GM19023 (cell line): ENCODE measurements at regions not wholly inside any gene's neighbourhood (a gene's known extent, or its start where the extent isn't known, plus 50 kb on each side); places are given as distances from the start of the nearest gene placed in this dataset.

Experiments
- ATAC-seq: cut with Tn5 transposase; IDR thresholded peaks from one replicate; pipeline ENCODE4 v1.9.1; 2021; ENCODE audit warnings: mild to moderate bottlenecking, moderate library complexity; ENCODE audit not compliant: unreplicated experiment

DNA sequence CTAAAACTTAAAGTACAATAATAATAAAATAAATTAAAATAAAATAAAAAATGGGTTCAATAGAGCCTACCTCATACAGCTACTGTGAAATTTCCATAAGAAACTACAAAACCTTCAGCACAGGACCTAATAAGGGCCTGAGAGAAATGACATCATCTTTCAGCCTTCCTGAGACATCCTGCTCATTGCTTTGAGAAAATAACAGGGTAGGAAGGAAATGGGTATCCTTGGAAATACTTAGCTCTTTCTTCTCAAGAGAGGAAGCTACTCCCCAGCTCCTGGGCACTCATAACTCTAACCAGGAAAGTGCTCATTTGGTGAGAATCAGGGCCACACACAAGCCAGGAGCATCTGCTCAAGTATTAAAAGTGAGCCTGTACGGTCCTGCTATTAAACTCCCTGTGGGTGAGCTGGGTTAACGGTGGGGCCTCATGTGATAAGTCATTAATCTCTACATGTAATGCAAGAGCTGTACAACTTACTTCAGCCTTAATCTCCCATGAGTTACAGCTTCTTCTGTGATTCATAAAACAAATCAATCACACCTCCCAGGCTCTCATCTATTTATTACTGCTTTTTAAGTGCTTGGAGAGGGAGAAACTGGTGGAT is 141.4 kb downstream of the MAFB start:
- no peak for ATAC-seq

DNA sequence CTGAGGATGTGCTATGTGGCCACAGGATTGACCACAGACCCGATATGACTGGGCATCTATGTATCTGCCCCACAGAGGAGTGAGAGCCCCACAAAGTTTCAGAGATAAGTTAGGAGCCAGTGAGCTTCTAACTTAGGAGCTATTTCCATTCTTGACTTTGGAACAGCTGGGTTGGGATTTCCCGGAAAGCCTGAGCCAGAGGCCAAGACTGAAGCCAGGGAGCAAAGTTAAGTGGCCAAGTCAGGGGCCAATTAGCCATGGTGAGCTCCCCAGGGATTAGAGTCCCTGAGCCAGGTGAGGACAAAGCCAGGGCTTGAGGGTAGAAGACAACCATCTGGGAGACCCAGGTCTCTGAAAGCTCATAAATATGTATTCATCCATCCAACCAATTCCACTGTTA is 143.6 kb downstream of the MAFB start:
- ATAC-seq = no peak

DNA sequence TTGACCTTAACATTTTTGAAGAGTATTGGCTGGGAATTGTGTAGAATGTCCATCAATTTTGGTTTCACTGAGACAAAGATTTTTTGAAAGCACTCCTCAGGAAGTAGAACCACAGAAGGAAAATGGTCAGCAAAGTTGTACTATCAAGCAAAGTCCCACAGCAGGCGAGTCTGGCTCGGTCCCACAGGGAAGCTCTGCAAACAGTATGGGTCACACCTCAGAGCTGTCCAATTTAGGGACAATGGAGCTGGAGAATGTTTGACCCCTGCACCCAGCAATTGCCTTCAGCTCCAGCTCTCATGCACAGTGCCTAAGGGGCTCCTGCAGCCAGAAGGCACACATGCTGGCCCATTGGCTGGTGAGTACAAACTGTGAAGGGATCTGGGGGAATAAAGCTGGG is 147.0 kb downstream of the MAFB start:
- ATAC-seq = no peak

DNA sequence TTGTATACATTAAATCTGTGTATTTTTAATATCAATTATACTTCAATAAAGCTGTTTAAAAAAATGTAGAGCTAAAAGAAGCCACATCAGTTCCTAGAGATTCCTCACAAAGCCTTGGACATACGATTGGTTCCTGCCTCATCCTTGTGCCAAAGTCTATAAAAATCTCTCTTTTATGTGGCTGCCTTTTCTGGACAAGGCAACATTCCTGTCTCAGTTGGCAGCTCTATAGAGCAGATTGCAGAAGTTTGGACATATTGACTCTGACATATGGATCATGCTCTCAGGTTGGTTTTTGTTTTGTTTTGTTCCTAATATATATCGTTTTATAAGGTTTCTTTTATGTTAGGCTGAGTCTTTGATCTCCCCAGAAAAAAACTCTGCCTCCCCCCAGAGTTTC is 148.9 kb downstream of the MAFB start:
- ATAC-seq = no peak

DNA sequence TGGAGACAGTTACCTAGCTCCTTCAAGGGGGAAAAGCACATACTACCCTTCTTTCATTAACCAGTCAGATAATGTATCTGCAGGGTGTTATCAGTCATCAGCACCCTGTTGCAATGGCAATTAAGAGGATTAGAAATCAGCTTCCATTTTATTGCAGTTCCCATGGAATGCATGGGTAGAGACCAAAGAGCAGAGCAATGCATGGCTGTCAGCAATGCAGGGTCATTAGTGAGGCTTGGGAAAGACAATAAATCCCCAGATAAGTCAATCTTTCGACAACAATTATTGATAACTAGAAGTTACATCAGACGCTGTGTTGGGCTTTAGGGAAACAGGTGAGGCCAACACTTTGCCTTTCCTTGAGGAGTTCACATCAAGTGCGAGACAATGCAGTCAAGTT is 150.9 kb downstream of the MAFB start:
- ATAC-seq = no peak

DNA sequence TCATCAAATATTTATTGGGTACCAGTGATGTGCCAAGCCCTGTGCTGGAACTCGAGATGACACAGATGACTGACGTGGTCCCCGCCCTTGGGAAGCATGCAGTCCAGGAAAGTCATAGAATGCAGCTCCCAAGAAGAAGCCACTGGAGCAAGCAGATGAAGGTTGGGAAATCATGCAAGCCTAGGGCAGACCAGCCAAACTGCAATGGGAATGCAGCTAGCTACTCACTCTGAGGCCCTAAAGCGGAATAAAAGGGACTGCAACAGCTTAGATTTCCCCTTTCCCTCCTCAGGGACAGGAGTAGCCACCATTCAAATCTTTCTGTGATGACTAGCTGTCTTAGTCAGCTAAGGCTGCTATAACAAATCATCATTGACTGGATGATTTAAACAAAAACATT is 152.2 kb downstream of the MAFB start:
- ATAC-seq = no peak

DNA sequence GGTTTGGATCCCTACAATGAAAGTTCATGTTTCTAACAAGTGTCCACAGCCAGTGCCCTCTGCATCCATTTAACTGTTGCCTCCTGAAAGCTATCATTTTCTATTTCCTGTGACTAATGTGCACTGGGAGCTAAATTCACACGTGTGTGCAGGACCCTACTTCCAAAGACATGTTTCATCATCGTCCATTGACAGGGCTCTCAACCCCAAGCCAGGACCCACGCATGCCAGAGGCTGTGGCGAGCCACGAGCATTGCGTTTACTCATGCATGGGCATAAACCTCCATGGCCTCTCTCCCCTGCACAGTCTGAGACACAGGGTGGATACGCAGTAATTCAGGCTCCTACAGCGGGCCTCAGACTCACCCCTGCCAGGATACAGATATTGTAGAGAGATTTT is 153.2 kb downstream of the MAFB start:
- ATAC-seq = no peak

DNA sequence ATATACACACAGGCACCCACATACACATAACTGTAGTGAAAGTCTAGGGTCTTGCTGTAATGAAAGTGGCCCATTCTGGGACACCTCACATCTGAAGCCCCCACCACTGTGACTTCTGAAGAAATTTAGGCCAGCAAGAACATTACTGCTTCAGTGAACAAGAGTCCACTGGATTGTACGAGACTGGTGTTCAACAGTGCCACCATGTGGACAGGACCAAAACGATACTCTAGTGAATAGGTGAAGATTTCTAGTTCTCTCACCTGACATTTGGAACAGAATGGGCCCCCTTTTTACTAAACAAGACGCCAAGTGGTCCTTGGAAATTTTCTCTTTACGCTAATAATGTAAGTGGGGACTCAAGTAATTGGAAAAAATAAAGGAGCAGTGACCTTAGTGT is 156.9 kb downstream of the MAFB start:
- ATAC-seq = no peak

DNA sequence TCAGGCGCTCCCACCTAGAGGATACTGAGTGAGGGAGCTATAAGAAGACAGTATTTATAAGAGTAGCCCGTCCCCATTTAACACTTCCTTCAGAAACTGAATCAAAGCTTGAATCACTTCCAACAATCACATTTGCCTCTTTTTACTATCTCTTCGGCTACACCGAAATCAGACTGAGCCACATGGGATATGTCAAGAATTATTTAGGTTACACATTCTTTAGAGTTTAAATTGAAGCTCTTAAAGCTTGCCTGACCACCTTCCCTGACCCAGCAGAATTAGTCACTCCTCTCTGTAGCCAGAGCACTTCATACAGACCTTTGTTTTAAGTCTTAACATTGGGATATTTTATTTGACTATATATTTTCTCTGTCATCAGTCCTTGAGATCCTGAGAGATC is 163.7 kb downstream of the MAFB start:
- no peak for ATAC-seq

DNA sequence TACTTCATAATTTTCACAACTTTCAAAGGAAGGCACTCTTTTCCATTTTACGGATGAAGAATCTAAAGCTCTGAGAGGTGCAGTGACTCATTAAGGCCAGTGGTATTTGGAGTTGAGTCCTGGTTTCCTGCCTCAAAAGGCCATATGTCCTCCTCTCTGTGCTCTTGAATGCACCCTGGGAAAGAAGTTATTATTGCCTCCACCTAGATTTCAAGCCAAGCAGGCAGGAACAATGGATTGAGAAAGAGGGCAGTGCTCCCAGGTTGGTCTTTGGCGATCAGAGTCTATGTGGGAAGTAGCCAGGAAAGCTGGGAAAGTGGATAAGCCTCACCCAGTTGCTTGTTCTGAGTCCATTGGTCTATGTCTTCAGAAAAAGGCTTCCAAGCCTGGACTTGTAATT is 165.0 kb downstream of the MAFB start:
- ATAC-seq = no peak

DNA sequence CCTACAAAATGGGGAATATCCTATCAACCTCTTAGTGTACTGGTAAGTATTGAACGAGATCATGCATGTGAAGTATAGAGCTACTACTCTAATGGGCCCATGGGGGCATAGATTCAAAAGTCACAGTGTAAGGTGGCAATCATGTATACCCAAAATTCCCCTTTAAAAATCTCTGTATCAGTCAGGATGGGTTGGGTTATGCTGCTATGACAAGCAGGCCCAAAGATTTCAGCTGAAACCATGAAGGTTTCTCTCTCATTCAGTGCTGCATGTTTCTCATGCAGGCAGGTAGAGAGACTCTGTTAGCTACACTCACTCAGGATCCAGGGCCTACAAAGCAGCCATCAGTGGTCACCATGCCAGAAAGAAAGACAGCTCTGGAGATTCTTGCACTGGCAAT is 166.6 kb downstream of the MAFB start:
- ATAC-seq = no peak

DNA sequence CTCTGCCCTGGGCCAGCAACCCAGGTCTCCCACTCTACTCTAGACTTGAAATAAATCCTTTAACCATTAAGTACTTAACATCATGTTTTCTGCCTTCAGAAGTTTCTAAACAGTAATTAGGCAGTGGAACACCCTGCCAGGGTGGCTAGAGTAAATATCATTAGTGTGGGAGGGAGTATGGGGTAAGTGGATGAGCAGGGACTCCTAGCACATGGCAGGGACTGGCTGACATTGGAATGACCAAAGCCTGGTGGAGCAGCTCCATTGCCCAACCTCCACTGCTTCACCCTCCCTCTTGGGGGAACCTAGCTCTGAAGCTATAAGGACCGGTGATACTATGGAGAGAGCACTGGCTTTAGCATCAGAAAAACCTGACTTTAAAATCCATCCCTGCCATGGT is 167.1 kb downstream of the MAFB start:
- ATAC-seq = no peak

DNA sequence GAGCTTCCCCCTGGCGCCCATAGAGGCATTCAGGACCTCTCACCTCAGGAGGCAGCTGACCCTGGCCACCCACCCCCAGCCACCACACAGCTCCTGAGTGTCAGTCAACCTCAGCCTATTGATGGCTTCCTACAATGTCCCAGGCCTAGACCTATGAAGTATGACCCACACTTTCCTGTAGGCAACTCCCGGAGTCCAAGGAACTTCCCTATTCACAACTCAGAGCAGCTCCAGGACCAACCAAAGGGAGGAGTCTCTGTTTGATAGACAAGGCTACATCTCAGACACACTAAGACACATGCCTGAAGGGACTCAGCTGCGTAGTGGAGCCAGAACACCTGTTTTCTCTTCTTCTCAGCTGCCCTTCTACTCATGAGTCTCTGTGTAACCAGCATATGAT is 169.1 kb downstream of the MAFB start:
- ATAC-seq = no peak

DNA sequence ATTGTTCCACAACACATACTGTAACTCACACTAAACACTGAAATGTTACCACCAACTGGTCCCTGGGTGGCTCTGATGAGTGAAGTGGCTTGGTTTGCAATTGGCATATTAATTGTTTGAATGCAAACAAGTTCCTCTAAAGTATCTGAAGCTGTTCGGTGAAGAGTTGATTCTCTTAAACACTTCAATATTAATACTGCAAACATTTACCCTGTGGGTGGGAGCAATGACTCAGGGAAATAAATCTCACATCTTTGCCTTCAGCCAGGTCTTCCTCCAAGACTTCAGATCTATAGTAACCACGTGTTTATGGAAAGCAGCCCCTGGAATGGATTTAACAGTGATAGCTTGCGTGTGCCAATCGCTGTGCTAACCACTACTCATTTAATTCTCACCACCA is 176.0 kb downstream of the MAFB start:
- no peak for ATAC-seq

DNA sequence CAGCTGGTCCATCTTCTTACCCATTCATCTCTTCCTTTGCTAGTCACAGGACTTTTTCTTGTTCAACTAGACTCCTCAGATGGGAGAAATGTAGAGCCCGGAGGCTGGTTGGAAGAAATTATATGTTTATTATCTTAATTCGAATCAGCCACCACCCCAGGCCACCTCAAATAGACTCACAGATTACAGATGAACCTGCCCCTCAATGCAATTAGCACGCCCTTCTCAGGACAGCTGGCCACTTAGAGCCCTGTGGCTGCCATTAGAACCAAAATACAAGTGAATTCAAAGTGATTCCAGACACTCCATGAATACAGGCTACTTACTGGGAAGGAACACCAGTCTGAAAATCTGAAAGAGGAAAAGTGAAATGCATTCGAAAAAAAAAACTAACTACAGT is 176.4 kb downstream of the MAFB start:
- ATAC-seq = no peak

DNA sequence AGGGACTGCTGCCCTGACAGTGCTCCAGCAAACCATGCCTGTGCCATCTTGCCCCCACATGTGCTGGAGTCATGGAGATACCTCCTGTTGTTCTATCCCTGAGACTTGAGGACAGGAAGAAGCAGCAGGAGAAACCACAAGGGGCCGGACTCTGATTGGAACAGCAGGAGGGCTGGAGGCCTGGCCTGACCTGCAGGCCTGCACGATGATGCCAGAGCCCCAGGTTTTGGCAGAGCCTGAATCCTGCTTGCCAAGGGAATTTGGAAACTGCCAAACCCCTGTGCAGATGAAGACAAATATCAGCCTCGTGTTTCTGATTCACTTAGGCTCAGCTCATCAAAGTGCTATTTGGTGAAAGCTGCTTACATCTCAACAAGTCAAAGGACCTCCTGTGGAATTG is 177.6 kb downstream of the MAFB start:
- no peak for ATAC-seq

DNA sequence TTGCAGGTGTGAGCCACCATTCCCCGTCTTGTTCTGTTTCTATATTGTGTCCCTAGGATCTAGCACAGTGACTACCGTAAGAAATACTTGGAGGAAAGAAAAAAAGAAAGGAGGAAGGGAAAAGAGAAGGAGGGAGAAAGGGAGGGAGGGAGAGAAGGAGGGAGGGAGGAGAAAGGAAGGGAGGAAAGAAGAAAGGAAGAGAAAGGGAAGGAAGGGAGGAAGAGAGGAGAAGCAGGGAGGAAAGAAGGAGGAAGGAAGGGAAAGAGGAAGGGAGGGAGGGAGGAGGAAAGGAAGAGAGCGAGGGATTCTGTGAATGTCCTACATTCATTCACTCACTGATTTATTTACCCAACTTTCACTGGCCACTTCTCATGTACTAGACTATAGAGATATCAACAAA is 178.4 kb downstream of the MAFB start:
- no peak for ATAC-seq

DNA sequence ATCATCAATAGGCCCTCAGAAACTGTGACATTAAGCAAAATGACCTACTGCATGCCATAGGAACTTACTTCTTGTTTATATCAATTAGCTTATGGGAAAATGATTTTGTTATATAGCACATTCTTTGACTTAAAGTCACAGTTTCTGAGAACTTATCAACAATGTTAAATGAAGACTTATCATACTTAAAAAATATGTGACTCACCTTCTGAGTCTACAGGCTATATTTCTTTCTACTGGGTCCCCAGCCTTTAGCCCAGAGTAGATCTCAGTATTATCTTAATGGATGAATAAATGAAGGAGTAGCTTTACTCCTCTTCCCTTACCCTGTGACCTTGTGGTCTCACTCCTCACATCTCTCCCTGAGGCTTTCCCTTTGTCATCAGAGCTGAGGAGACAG is 180.2 kb downstream of the MAFB start:
- ATAC-seq = no peak

DNA sequence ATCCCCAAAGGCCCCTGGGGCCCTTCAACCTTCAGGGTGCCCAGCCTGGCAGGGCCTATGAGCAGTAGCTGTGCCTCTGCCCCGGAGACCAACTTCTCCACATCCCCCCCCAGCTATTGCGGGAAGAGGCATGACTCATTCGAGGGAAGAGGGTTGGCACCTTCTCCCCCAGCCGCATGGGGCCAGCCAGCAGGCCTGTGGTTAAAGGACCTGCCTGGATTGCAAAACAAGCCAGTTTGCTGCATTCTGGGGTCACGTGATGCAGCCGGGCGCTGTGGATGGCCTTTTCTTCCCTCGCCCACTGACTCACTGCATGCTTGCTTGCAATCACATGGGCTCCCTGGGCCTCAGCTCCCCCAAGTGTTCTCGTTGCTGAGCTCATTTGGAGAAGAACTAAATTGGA is 182.5 kb downstream of the MAFB start:
- ATAC-seq = no peak

DNA sequence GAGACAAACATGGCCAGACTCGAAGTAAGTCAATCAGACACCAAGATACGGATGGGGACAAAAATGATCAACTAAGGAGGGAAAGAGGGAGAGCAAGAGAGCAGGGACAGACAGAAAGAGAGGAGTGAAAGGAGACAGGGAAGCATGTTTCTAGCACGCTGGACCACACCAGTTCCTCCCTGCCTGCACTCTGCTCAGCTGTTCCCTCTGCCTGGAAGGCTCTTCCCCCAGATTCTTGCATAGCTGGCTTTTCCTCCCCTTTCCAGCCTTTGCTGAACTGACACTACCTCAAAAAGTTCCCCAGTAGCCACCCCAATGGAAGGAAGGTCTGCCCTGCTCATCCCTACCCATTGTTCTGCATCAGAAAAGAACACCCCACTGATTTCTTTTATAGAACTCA is 185.9 kb downstream of the MAFB start:
- no peak for ATAC-seq

DNA sequence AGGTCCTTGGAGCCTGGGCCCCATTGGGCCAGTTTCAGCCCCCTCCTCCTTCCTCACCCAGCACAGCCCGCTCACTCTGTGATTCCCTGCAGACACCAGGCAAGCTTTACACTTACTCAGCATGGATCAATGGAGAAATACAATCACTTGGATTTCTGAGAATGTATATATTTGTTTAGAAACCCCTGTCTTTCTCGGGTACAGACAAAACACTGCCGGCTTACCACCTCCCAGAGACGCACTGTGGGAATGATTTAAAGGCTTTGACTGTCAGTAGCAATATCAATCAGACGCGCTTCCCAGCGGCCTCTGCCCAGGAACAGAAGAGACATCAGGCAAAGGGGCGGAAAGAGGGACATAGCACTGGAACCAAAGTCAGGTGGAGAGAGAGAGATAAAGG is 186.5 kb downstream of the MAFB start:
- no peak for ATAC-seq

DNA sequence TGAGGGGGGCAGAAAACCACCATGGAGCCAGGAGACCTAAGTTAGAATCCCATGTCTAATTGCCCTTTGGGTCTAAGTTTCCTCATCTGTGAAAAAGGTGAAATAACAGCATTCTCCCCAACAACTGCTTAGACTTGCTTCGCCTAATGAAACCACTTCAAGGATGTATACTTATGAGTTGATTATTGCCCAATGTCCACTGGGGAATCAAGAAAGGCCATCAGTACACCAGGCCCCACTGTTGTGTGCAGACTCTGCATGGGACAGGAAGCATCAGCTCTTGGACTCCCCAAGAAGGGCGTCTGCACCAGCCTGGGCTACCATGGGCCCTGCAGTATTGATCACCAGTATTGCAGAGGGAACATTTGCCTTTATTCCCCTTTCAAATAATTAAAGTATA is 189.6 kb downstream of the MAFB start:
- no peak for ATAC-seq

DNA sequence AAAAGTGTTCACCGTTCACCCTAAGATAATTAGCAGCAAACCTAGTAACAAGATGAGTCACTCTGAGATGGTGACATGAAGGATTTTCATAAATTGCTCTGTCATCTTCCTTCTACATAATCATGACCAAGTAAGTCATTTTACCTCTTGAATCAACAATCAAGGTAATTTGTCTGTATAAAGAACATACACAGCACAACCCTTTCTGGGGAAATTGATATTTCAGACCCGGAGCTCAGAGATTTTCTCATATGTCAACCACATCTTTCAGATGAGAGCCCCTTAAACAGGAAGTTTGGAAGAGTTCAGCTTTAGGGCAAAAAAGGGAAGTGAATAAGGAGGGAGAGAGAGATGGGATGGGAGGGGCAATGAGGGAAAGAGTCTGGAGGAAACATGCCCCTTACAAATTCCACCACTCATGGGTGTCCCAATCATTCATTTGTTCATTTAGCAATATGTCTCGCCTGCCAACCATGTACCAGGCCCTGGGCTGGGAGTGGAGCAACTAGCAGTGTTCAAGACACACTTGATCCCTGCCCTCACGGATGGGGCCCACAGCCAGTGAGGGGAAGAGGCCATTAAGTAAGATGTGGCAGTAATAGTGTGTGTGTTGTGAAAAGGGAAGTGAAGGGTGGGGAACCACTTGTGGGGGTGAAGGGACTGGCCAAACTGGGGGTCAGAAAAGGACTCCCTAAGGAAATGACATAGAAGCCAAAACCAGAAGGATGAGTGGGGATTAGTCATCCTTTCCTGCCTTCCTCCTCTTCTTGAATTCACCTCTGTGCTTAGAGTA is 190.9 kb downstream of the MAFB start:
- ATAC-seq = no peak
